WTC11 (cell line): ENCODE measurements at regions not wholly inside any gene's neighbourhood (a gene's known extent, or its start where the extent isn't known, plus 50 kb on each side); places are given as distances from the start of the nearest gene placed in this dataset.

Experiments used
- ATAC-seq: fragments of 200-7000 bp; cut with Tn5 transposase; 2 replicates; pipeline ENCODE4 v1.10.0; 2021; ENCODE audit warnings: mild to moderate bottlenecking, moderate library complexity
- CTCF ChIA-PET: fragments of 300-600 bp; sonication (Branson Sonifier 250); formaldehyde crosslinking; loops from one replicate; lab custom pipeline; 2021; ENCODE audit warnings: antibody characterized with exemption; lab: Charles Lee
- POLR2A ChIA-PET: fragments of 350-600 bp; sonication (Branson Sonifier 250); formaldehyde crosslinking; loops from one replicate; lab custom pipeline; 2021; ENCODE audit warnings: antibody characterized with exemption; lab: Charles Lee
- DNase-seq: peaks from one replicate; pipeline ENCODE4 v3.0.0; 2021; ENCODE audit warnings: low spot score
- H3K27ac Mint-ChIP-seq: 2 replicates; pipeline ENCODE4 v1.8.0; 2021; ENCODE audit warnings: mixed read lengths
- H3K27me3 Mint-ChIP-seq: 2 replicates; pipeline ENCODE4 v1.8.0; 2021; ENCODE audit warnings: low read depth, mild to moderate bottlenecking, moderate library complexity, mixed read lengths
- H3K36me3 Mint-ChIP-seq: 2 replicates; pipeline ENCODE4 v1.8.0; 2021; ENCODE audit warnings: mixed read lengths
- H3K4me1 Mint-ChIP-seq: 2 replicates; pipeline ENCODE4 v1.8.0; 2022; ENCODE audit warnings: mixed read lengths
- H3K4me3 Mint-ChIP-seq: 2 replicates; pipeline ENCODE4 v1.8.0; 2021; ENCODE audit warnings: mild to moderate bottlenecking, moderate library complexity, mixed read lengths
- H3K9me3 Mint-ChIP-seq: 2 replicates; pipeline ENCODE4 v1.8.0; 2021; ENCODE audit warnings: mixed read lengths
- ATF1 ChIP-seq: sonication (generic); formaldehyde crosslinking; IDR thresholded peaks from 2 replicates; pipeline ENCODE4 v1.8.1; 2023; ENCODE audit warnings: mild to moderate bottlenecking, moderate library complexity, missing genetic modification reagents
- EMX1 ChIP-seq: fragments of 250-450 bp; sonication (Bioruptor Pico); IDR thresholded peaks from 2 replicates; pipeline ENCODE4 v1.8.0; 2021; ENCODE audit warnings: mild to moderate bottlenecking
- GABPB1 ChIP-seq: sonication (generic); formaldehyde crosslinking; IDR thresholded peaks from 2 replicates; pipeline ENCODE4 v1.8.1; 2023; ENCODE audit warnings: mild to moderate bottlenecking, missing genetic modification reagents
- GTF2I ChIP-seq: fragments of 250-450 bp; sonication (Bioruptor Pico); conservative IDR thresholded peaks from 2 replicates; pipeline ENCODE4 v1.4.0; 2021; ENCODE audit warnings: mild to moderate bottlenecking
- IRF2 ChIP-seq: sonication (generic); formaldehyde crosslinking; IDR thresholded peaks from 2 replicates; pipeline ENCODE4 v1.8.0; 2022; ENCODE audit warnings: low read depth, missing genetic modification reagents, borderline replicate concordance
- JAZF1 ChIP-seq: fragments of 250-450 bp; sonication (Bioruptor Pico); IDR thresholded peaks from 2 replicates; pipeline ENCODE4 v1.9.0; 2021; ENCODE audit warnings: moderate library complexity, mild to moderate bottlenecking, inconsistent platforms
- NFE2L1 ChIP-seq: sonication (generic); formaldehyde crosslinking; IDR thresholded peaks from 2 replicates; pipeline ENCODE4 v1.8.1; 2023; ENCODE audit warnings: missing genetic modification reagents
- OVOL2 ChIP-seq: fragments of 250-450 bp; sonication (Bioruptor Pico); IDR thresholded peaks from 2 replicates; pipeline ENCODE4 v1.9.0; 2021; ENCODE audit warnings: mild to moderate bottlenecking, borderline replicate concordance
- RELA ChIP-seq: sonication (generic); formaldehyde crosslinking; IDR thresholded peaks from 2 replicates; pipeline ENCODE4 v1.8.1; 2022; ENCODE audit warnings: missing genetic modification reagents, mild to moderate bottlenecking, borderline replicate concordance
- SOX15 ChIP-seq: fragments of 250-450 bp; sonication (Bioruptor Pico); IDR thresholded peaks from 2 replicates; pipeline ENCODE4 v1.9.0; 2021; ENCODE audit warnings: mild to moderate bottlenecking
- TEAD4 ChIP-seq: sonication (generic); formaldehyde crosslinking; IDR thresholded peaks from 2 replicates; pipeline ENCODE4 v1.8.0; 2022; ENCODE audit warnings: mild to moderate bottlenecking, missing genetic modification reagents
- ZBTB21 ChIP-seq: sonication (generic); formaldehyde crosslinking; IDR thresholded peaks from 2 replicates; pipeline ENCODE4 v1.8.1; 2023; ENCODE audit warnings: mild to moderate bottlenecking, missing genetic modification reagents, borderline replicate concordance
- ZNF219 ChIP-seq: sonication (generic); formaldehyde crosslinking; IDR thresholded peaks from 2 replicates; pipeline ENCODE4 v1.8.0; 2023; ENCODE audit warnings: missing genetic modification reagents, mild to moderate bottlenecking, borderline replicate concordance
- ZNF232 ChIP-seq: sonication (generic); formaldehyde crosslinking; IDR thresholded peaks from 2 replicates; pipeline ENCODE4 v1.8.0; 2022; ENCODE audit warnings: mild to moderate bottlenecking, missing genetic modification reagents
- ZNF317 ChIP-seq: sonication (generic); formaldehyde crosslinking; IDR thresholded peaks from 2 replicates; pipeline ENCODE4 v1.8.1; 2023; ENCODE audit warnings: low read depth, mild to moderate bottlenecking, moderate library complexity, missing genetic modification reagents, borderline replicate concordance
- ZNF416 ChIP-seq: fragments of 250-450 bp; sonication (Bioruptor Pico); IDR thresholded peaks from 2 replicates; pipeline ENCODE4 v1.9.0; 2021; ENCODE audit warnings: mild to moderate bottlenecking, inconsistent platforms
- TF ChIP-seq, protein P1 (sequence below): sonication (generic); formaldehyde crosslinking; IDR thresholded peaks from 2 replicates; pipeline ENCODE4 v1.8.1; 2022; ENCODE audit warnings: mild to moderate bottlenecking, moderate library complexity, missing genetic modification reagents
- TF ChIP-seq, protein P2 (sequence below): fragments of 250-450 bp; sonication (Bioruptor Pico); IDR thresholded peaks from 2 replicates; pipeline ENCODE4 v1.9.0; 2021; ENCODE audit warnings: mild to moderate bottlenecking, borderline replicate concordance
- TF ChIP-seq, protein P3 (sequence below): sonication (generic); formaldehyde crosslinking; conservative IDR thresholded peaks from 2 replicates; pipeline ENCODE4 v1.8.1; 2023; ENCODE audit warnings: mild to moderate bottlenecking, low read depth, missing genetic modification reagents, moderate library complexity

DNA sequence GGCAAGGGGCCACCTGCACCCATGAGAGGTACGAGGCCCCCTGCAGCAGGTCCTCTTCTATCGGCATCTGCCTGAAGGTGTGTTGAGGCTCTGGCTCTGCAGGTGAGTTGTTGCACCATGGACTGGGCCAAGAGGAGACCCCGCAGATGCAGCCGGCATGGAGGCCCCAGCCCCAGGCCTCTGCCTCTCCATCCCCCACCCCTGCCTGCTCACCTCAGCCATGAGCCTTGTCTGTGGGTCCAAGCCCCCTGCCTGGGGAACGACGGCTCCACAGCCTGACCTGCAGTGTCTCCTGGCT lies 1386.2 kb downstream of the BRD1 start (continued):
- TF ChIP-seq TEAD4 (CRISPR knock-in tag): no peak

DNA sequence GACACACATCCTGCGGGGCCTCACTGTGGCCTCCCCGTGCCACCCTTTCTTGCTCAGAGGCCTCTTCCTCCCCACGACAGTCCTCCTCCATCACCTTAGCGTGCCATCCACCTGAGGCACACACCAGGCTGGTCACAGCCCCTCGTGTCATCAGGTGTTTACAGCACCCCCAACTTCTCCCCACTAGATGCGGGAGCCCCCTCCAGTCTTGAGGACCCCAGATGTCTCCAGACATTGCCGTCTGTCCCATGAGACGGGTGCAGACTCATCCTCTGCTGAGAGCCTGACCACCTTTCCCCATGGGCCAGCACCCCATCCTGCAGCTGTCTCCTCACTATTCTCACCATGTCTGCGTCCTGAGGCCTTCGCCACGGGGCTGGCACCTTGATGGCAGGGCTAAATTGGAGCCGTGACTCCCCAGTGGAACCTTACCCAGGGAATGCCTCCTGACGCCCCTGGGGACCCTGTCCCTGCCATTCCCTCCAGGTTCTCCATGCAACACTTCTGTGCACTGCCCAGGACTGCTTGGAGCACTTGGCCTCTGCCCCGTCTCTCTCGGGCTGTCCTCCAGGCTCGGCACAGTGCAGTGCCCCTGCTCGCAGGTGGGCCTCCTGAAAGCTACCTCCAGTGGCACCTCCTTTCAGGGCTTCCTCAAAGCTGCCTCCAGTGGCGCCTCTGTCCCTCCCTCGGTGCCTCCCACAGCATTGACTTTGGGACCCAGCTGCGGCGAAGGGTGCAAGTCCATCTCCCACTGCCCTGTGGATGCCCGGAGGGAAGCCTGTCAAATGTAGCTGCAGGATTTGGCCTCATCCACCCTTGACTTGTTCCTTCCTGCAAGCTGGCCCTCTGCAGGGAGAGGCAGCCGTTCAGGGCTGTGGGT lies 1386.8 kb downstream of the BRD1 start:
- Mint-ChIP-seq H3K9me3 (no peaks in the 10 kb centered on the region), H3K4me1 (no peaks in the 10 kb centered on the region; the same call in 1 of the 2 replicates), H3K27ac (no peak overlapping the region), H3K36me3 (no peaks in the 10 kb centered on the region), H3K4me3 (no peak overlapping the region), H3K27me3 (no peaks in the 10 kb centered on the region)
- POLR2A ChIA-PET: interaction anchor here (0.7 kb wide), 1 partner anchor 445 kb away, joined by 3 read pairs; no protein-coding TSS in a partner anchor
- CTCF ChIA-PET: no interaction called here
- TF ChIP-seq GABPB1 (CRISPR knock-in tag) (no peak), ZNF232 (no peak), ZNF317 (CRISPR knock-in tag) (no peak), ZNF219 (no peak), TEAD4 (CRISPR knock-in tag) (no peak), EMX1 (CRISPR knock-in tag) (no peak), NFE2L1 (no peak)
- TF ChIP-seq, protein P1, sequence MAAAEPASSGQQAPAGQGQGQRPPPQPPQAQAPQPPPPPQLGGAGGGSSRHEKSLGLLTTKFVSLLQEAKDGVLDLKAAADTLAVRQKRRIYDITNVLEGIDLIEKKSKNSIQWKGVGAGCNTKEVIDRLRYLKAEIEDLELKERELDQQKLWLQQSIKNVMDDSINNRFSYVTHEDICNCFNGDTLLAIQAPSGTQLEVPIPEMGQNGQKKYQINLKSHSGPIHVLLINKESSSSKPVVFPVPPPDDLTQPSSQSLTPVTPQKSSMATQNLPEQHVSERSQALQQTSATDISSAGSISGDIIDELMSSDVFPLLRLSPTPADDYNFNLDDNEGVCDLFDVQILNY (CRISPR knock-in tag): no peak
- TF ChIP-seq, protein P2, sequence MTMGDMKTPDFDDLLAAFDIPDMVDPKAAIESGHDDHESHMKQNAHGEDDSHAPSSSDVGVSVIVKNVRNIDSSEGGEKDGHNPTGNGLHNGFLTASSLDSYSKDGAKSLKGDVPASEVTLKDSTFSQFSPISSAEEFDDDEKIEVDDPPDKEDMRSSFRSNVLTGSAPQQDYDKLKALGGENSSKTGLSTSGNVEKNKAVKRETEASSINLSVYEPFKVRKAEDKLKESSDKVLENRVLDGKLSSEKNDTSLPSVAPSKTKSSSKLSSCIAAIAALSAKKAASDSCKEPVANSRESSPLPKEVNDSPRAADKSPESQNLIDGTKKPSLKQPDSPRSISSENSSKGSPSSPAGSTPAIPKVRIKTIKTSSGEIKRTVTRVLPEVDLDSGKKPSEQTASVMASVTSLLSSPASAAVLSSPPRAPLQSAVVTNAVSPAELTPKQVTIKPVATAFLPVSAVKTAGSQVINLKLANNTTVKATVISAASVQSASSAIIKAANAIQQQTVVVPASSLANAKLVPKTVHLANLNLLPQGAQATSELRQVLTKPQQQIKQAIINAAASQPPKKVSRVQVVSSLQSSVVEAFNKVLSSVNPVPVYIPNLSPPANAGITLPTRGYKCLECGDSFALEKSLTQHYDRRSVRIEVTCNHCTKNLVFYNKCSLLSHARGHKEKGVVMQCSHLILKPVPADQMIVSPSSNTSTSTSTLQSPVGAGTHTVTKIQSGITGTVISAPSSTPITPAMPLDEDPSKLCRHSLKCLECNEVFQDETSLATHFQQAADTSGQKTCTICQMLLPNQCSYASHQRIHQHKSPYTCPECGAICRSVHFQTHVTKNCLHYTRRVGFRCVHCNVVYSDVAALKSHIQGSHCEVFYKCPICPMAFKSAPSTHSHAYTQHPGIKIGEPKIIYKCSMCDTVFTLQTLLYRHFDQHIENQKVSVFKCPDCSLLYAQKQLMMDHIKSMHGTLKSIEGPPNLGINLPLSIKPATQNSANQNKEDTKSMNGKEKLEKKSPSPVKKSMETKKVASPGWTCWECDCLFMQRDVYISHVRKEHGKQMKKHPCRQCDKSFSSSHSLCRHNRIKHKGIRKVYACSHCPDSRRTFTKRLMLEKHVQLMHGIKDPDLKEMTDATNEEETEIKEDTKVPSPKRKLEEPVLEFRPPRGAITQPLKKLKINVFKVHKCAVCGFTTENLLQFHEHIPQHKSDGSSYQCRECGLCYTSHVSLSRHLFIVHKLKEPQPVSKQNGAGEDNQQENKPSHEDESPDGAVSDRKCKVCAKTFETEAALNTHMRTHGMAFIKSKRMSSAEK: no peak
- DNase-seq: no peak
- ATAC-seq: no peak

DNA sequence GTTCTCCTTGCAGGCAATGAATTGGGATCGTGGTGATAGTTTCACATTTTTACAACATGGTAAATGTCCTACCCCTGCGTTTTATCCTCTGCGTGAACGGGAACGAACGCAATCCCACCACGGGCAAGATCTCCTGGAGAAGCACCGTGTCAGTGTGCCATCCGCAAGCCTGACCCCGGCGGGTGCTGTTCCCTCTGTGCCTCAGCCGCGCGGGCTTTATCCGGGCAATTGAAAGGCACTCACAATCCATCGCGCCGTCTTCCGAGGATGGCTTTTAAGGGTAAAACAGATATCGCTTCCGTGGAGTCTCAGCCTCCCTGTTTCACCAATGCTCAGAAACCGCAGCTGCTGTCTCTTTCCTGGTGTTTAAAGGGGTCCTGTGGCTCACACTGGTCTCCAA lies 1387.5 kb downstream of the BRD1 start:
- Mint-ChIP-seq H3K27me3 (no peaks in the 10 kb centered on the region), H3K9me3 (no peaks in the 10 kb centered on the region), H3K4me1 (no peaks in the 10 kb centered on the region; the same call in 1 of the 2 replicates), H3K27ac (no peak overlapping the region), H3K36me3 (no peaks in the 10 kb centered on the region), H3K4me3 (no peak overlapping the region)
- POLR2A ChIA-PET: interaction anchor here (0.7 kb wide), 1 partner anchor 446 kb away, joined by 3 read pairs; no protein-coding TSS in a partner anchor
- CTCF ChIA-PET: no interaction called here
- ATAC-seq (no peak), DNase-seq (no peak)
- TF ChIP-seq ATF1 (CRISPR knock-in tag) (no peak), OVOL2 (CRISPR knock-in tag) (no peak), GTF2I (CRISPR knock-in tag) (no peak), ZBTB21 (CRISPR knock-in tag) (no peak), SOX15 (CRISPR knock-in tag) (no peak), IRF2 (no peak), RELA (CRISPR knock-in tag) (no peak), JAZF1 (no peak), ZNF416 (no peak)
- TF ChIP-seq, protein P3, sequence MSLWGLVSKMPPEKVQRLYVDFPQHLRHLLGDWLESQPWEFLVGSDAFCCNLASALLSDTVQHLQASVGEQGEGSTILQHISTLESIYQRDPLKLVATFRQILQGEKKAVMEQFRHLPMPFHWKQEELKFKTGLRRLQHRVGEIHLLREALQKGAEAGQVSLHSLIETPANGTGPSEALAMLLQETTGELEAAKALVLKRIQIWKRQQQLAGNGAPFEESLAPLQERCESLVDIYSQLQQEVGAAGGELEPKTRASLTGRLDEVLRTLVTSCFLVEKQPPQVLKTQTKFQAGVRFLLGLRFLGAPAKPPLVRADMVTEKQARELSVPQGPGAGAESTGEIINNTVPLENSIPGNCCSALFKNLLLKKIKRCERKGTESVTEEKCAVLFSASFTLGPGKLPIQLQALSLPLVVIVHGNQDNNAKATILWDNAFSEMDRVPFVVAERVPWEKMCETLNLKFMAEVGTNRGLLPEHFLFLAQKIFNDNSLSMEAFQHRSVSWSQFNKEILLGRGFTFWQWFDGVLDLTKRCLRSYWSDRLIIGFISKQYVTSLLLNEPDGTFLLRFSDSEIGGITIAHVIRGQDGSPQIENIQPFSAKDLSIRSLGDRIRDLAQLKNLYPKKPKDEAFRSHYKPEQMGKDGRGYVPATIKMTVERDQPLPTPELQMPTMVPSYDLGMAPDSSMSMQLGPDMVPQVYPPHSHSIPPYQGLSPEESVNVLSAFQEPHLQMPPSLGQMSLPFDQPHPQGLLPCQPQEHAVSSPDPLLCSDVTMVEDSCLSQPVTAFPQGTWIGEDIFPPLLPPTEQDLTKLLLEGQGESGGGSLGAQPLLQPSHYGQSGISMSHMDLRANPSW: no peak
- TF ChIP-seq, protein P2: no peak
